ENCODE measurements at regions not wholly inside any gene's neighbourhood (a gene's known extent, or its start where the extent isn't known, plus 50 kb on each side); places are given as distances from the start of the nearest gene placed in this dataset.

DNA sequence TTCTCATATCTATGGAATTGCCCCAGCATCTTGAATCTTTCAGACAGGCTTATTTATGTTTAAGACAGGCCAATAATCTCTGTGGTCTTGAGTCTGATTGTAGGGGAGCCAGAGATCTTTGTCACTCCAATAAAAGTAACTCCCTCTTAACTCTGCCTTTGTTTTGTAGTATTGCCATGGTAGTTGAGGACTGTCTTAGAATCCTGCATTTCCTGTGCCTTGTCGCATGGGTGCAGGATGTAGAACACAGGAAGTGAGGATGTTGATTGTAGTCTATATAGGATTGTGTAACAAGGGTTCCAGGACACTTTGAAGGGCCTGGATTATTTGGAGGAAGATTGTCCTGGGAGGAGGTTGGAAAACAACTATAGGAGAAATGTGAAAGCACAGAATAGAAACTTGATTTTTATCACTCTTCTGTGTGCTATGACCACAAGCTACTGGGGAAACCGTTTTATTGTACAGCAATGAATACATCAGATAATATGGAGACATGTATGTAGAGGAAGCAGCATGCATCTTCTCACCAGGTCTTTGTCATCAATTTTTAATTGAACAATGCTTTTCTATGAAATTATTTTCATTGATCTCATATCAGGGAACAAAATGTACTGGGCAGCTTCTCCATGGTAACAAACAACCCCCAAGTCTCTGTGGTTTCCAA lies 411.7 kb downstream of the FGF9 start:
- intact Hi-C loops (cut with DNase I; ENCODE audit: low total_unique reads), result no loop called here
- Histone ChIP-seq H3K27me3 (no peaks in the 10 kb centered on the region), H3K4me3 (no peak overlapping the region), H3K27ac (no peak overlapping the region), H3K36me3 (no peaks in the 10 kb centered on the region), H3K4me1 (no peaks in the 10 kb centered on the region), H3K9me3 (no peaks in the 10 kb centered on the region)
- TF ChIP-seq POLR2A (IDR thresholded peaks at IDR 0.05) (no peak), POLR2AphosphoS5 (IDR thresholded peaks at IDR 0.05) (no peak)
- TF ChIP-seq, protein P1, sequence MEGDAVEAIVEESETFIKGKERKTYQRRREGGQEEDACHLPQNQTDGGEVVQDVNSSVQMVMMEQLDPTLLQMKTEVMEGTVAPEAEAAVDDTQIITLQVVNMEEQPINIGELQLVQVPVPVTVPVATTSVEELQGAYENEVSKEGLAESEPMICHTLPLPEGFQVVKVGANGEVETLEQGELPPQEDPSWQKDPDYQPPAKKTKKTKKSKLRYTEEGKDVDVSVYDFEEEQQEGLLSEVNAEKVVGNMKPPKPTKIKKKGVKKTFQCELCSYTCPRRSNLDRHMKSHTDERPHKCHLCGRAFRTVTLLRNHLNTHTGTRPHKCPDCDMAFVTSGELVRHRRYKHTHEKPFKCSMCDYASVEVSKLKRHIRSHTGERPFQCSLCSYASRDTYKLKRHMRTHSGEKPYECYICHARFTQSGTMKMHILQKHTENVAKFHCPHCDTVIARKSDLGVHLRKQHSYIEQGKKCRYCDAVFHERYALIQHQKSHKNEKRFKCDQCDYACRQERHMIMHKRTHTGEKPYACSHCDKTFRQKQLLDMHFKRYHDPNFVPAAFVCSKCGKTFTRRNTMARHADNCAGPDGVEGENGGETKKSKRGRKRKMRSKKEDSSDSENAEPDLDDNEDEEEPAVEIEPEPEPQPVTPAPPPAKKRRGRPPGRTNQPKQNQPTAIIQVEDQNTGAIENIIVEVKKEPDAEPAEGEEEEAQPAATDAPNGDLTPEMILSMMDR (IDR thresholded peaks at IDR 0.05), result no peak
- no peak for DNase-seq (ENCODE audit: low spot score in 2 of 2)

DNA sequence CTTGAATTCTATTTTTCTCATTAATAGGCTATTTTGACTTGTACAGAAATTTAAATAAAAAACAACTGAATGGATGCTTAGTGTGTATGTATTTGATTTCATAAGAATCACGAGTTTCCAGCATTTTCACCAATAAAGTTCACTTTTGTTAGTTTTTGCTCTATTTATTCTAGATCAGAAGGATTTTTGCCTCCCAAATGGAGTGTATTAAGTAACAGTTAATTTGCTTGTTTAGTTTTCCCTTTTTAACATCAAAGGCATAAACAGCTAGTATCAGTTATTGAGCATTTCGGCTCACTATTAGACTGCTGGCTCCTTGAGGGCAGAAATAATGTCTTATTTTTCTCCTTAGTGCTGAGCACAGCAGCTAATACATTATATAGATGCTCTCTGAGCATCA lies 414.1 kb downstream of the FGF9 start:
- Histone ChIP-seq H3K9me3 (no peaks in the 10 kb centered on the region), H3K36me3 (no peaks in the 10 kb centered on the region), H3K27ac (no peak overlapping the region), H3K27me3 (no peaks in the 10 kb centered on the region), H3K4me1 (no peaks in the 10 kb centered on the region), H3K4me3 (no peak overlapping the region)
- intact Hi-C loops (cut with DNase I; ENCODE audit: low total_unique reads), result loop anchor here (5.0 kb wide), 1 partner anchor 927 kb away; no protein-coding TSS in a partner anchor
- no peak for DNase-seq (ENCODE audit: low spot score in 2 of 2)
- TF ChIP-seq, protein P1 (IDR thresholded peaks at IDR 0.05), result no peak
- TF ChIP-seq POLR2A (IDR thresholded peaks at IDR 0.05), result no peak

- Histone ChIP-seq H3K27me3 (no peaks in the 10 kb centered on the region), H3K9me3 (no peaks in the 10 kb centered on the region), H3K4me1 (no peaks in the 10 kb centered on the region), H3K36me3 (no peaks in the 10 kb centered on the region), H3K4me3 (no peak overlapping the region), H3K27ac (no peak overlapping the region)
- TF ChIP-seq POLR2A (IDR thresholded peaks at IDR 0.05), result no peak
- TF ChIP-seq, protein P1 (IDR thresholded peaks at IDR 0.05), result no peak
- intact Hi-C loops (cut with DNase I; ENCODE audit: low total_unique reads), result loop anchor here (5.0 kb wide), 1 partner anchor 926 kb away; no protein-coding TSS in a partner anchor
- DNase-seq (ENCODE audit: low spot score in 2 of 2), result no peak
Measured at GRCh38 chr13:22086597-22087330, 415.9 kb downstream of the FGF9 start.

DNA sequence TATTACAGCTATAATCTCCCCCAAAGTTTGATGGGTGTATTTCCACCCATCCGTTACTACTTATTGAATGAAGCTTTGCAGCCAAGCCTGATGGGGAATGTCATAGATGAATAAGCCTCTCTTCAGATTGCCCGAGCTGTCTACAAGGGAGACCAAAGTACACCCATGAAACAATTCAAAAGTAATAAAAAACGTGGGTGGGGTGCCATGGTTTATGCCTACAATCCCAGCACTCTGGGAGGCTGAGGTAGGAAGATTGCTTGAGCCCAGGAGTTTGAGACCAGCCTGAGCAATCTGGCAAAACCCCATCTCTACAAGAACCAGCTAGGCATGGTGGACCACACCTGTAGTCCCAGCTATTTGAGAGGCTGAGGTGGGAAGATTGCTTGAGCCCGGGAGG lies 419.2 kb downstream of the FGF9 start:
- intact Hi-C loops (cut with DNase I; ENCODE audit: low total_unique reads), result no loop called here
- H3K9me3 ChIP-seq, result no peaks in the 10 kb centered on the region
- no peaks in the 10 kb centered on the region for H3K36me3 ChIP-seq
- no peaks in the 10 kb centered on the region for H3K4me1 ChIP-seq
- H3K27me3 ChIP-seq, result no peaks in the 10 kb centered on the region
- TF ChIP-seq POLR2A (IDR thresholded peaks at IDR 0.05) (no peak), POLR2AphosphoS5 (IDR thresholded peaks at IDR 0.05) (no peak)
- TF ChIP-seq, protein P1 (IDR thresholded peaks at IDR 0.05), result no peak
- no peak for DNase-seq (ENCODE audit: low spot score in 2 of 2)
- H3K4me3 ChIP-seq, result no peak overlapping the region
- no peak overlapping the region for H3K27ac ChIP-seq

GRCh38 chr13:22091222-22091970 lies 420.5 kb downstream of the FGF9 start:
- DNase-seq (ENCODE audit: low spot score in 2 of 2), result no peak
- Histone ChIP-seq H3K9me3 (no peaks in the 10 kb centered on the region), H3K4me3 (no peak overlapping the region), H3K27ac (no peak overlapping the region), H3K36me3 (no peaks in the 10 kb centered on the region), H3K4me1 (no peaks in the 10 kb centered on the region), H3K27me3 (no peaks in the 10 kb centered on the region)
- TF ChIP-seq, protein P1 (IDR thresholded peaks at IDR 0.05), result no peak
- peak in 1 of 3 donors; percentile 8 for TF ChIP-seq POLR2AphosphoS5 (IDR thresholded peaks at IDR 0.05)
- no peak for TF ChIP-seq POLR2A (IDR thresholded peaks at IDR 0.05)
- intact Hi-C loops (cut with DNase I; ENCODE audit: low total_unique reads), result no loop called here
